ENCODE measurements at regions not wholly inside any gene's neighbourhood (a gene's known extent, or its start where the extent isn't known, plus 50 kb on each side); places are given as distances from the start of the nearest gene placed in this dataset.

DNA sequence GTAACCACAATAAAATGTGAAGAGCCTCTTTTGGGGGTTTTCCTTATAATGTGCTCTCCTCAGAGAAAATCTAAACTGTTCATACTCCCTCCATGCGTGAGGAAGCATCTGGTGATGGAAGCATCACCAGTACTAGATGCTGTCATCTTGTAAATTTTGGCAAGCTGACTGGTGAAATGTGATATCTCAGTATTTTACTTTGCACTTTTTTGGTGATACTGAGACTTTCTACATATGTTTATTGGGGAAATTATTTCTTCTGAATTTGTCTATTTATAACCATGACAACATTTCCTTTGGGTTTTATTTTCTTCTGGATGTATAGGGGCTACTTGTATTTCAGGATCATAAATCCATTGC lies 95.9 kb upstream of the DLGAP1 start:
- no peaks in the 10 kb centered on the region for H3K9me2 ChIP-seq (replicated peaks; ENCODE audit: insufficient read depth, low read length)
- no peak for TF ChIP-seq EZH2 (optimal IDR thresholded peaks at IDR 0.05; ENCODE audit: low read depth, low read length)
- TF ChIP-seq EZH2phosphoT487 (IDR thresholded peaks at IDR 0.05; ENCODE audit: low read length), result no peak
- TF ChIP-seq, protein P1, sequence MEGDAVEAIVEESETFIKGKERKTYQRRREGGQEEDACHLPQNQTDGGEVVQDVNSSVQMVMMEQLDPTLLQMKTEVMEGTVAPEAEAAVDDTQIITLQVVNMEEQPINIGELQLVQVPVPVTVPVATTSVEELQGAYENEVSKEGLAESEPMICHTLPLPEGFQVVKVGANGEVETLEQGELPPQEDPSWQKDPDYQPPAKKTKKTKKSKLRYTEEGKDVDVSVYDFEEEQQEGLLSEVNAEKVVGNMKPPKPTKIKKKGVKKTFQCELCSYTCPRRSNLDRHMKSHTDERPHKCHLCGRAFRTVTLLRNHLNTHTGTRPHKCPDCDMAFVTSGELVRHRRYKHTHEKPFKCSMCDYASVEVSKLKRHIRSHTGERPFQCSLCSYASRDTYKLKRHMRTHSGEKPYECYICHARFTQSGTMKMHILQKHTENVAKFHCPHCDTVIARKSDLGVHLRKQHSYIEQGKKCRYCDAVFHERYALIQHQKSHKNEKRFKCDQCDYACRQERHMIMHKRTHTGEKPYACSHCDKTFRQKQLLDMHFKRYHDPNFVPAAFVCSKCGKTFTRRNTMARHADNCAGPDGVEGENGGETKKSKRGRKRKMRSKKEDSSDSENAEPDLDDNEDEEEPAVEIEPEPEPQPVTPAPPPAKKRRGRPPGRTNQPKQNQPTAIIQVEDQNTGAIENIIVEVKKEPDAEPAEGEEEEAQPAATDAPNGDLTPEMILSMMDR (IDR thresholded peaks at IDR 0.05; ENCODE audit: low read length), result no peak
- H3K79me2 ChIP-seq (ENCODE audit: low read length), result no peaks in the 10 kb centered on the region
- H3K27me3 ChIP-seq (replicated peaks; ENCODE audit: insufficient read depth, low read length), result no peaks in the 10 kb centered on the region
- no peak overlapping the region for H3K9ac ChIP-seq (ENCODE audit: low read length)
- no peaks in the 10 kb centered on the region for H3K9me3 ChIP-seq (replicated peaks; ENCODE audit: insufficient read depth, low read length)
- H3K4me2 ChIP-seq (ENCODE audit: low read depth, low read length), result no peak overlapping the region
- H3K4me1 ChIP-seq (ENCODE audit: low read length), result no peaks in the 10 kb centered on the region
- DNase-seq, result no peak
- H3K4me3 ChIP-seq (ENCODE audit: low read length), result no peak overlapping the region
- H3K27ac ChIP-seq (ENCODE audit: low read length), result no peak overlapping the region
- H3F3A ChIP-seq (ENCODE audit: insufficient read depth, low read length), result no peaks in the 10 kb centered on the region
- H4K20me1 ChIP-seq (ENCODE audit: insufficient read depth, low read length), result no peaks in the 10 kb centered on the region
- H3K36me3 ChIP-seq (replicated peaks; ENCODE audit: insufficient read depth, low read length), result no peaks in the 10 kb centered on the region
- H2AFZ ChIP-seq (ENCODE audit: low read length), result no peak overlapping the region

DNA sequence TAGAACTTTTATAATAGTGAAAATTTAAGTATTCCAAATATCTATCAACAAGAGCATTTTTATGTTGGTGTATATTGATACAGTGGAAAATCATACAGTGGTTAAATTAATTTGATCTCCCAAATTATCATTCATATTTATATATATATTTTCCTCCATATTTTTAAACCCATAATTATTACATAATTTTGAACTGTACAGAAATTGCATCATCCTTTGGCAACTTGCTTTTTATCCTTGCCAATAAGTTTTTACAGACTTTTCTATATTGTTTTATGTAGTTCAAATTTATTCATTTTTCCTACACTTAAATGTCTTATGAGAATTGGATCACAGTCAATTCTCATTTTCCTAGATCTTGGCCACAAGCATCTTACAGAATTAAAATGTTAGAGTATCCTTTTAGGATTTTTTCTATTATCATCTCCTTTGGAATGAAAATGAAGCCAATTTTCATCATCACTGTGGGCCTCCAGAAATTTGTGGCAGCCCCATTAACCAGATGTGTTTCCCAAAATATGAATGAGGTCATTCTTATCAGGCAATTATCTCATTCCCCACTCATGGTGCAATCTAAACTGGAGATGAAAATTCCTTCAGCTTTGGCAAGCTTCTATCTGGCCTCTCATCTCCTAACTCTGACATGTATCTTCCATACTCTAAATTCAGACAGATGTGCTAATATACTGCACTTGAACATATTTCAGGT lies 94.2 kb upstream of the DLGAP1 start:
- Histone ChIP-seq H3K9me3 (replicated peaks; ENCODE audit: insufficient read depth, low read length) (no peaks in the 10 kb centered on the region), H3K9me2 (replicated peaks; ENCODE audit: insufficient read depth, low read length) (no peaks in the 10 kb centered on the region), H3K27ac (ENCODE audit: low read length) (no peak overlapping the region), H3K79me2 (ENCODE audit: low read length) (no peaks in the 10 kb centered on the region), H3K4me1 (ENCODE audit: low read length) (no peaks in the 10 kb centered on the region), H4K20me1 (ENCODE audit: insufficient read depth, low read length) (no peaks in the 10 kb centered on the region), H3K27me3 (replicated peaks; ENCODE audit: insufficient read depth, low read length) (no peaks in the 10 kb centered on the region), H3K9ac (ENCODE audit: low read length) (no peak overlapping the region), H3K4me3 (ENCODE audit: low read length) (no peak overlapping the region), H3K36me3 (replicated peaks; ENCODE audit: insufficient read depth, low read length) (no peaks in the 10 kb centered on the region), H3K4me2 (ENCODE audit: low read depth, low read length) (no peak overlapping the region), H2AFZ (ENCODE audit: low read length) (no peak overlapping the region), H3F3A (ENCODE audit: insufficient read depth, low read length) (no peaks in the 10 kb centered on the region)
- no peak for DNase-seq
- TF ChIP-seq EZH2 (optimal IDR thresholded peaks at IDR 0.05; ENCODE audit: low read depth, low read length) (no peak), EZH2phosphoT487 (IDR thresholded peaks at IDR 0.05; ENCODE audit: low read length) (no peak)
- TF ChIP-seq, protein P1 (IDR thresholded peaks at IDR 0.05; ENCODE audit: low read length), result no peak

DNA sequence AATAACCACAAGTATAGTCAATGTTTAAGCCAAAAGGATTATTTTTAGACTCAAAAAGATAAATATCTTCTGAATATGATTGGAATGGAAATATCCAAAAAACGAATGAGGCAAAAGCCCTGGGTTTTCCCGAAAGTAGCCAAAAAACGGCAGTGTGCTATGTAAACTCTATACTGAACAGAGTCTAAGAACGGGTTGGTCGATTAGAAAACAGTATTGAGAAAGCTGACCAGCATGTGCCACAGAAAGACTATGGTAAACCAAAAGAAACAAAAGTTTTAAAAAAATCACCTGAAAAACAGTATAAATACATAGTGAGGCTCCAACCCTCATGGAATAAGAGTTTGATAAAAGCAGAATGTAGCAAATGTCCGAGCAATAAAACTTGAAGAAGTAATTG lies 92.0 kb upstream of the DLGAP1 start:
- Histone ChIP-seq H2AFZ (ENCODE audit: low read length) (no peak overlapping the region), H3K36me3 (replicated peaks; ENCODE audit: insufficient read depth, low read length) (no peaks in the 10 kb centered on the region), H3K4me1 (ENCODE audit: low read length) (no peaks in the 10 kb centered on the region), H3K9me2 (replicated peaks; ENCODE audit: insufficient read depth, low read length) (no peaks in the 10 kb centered on the region), H3F3A (ENCODE audit: insufficient read depth, low read length) (no peaks in the 10 kb centered on the region), H3K9ac (ENCODE audit: low read length) (no peak overlapping the region), H3K27me3 (replicated peaks; ENCODE audit: insufficient read depth, low read length) (no peaks in the 10 kb centered on the region), H3K4me3 (ENCODE audit: low read length) (no peak overlapping the region), H3K27ac (ENCODE audit: low read length) (no peak overlapping the region), H4K20me1 (ENCODE audit: insufficient read depth, low read length) (no peaks in the 10 kb centered on the region), H3K79me2 (ENCODE audit: low read length) (no peaks in the 10 kb centered on the region), H3K4me2 (ENCODE audit: low read depth, low read length) (no peak overlapping the region), H3K9me3 (replicated peaks; ENCODE audit: insufficient read depth, low read length) (no peaks in the 10 kb centered on the region)
- TF ChIP-seq, protein P1 (IDR thresholded peaks at IDR 0.05; ENCODE audit: low read length), result no peak
- no peak for TF ChIP-seq EZH2phosphoT487 (IDR thresholded peaks at IDR 0.05; ENCODE audit: low read length)
- TF ChIP-seq EZH2 (optimal IDR thresholded peaks at IDR 0.05; ENCODE audit: low read depth, low read length), result no peak
- DNase-seq, result no peak
